GM18873 (cell line): ENCODE measurements at regions not wholly inside any gene's neighbourhood (a gene's known extent, or its start where the extent isn't known, plus 50 kb on each side); places are given as distances from the start of the nearest gene placed in this dataset.
"Not testable (repeated sequence)": the region's sequence is repeated elsewhere in the genome, so short reads cannot be mapped to it uniquely, and the experiment has no call there.

Source experiments
- ATAC-seq: cut with Tn5 transposase; IDR thresholded peaks from one replicate; pipeline ENCODE4 v1.9.1; 2021; ENCODE audit warnings: mild to moderate bottlenecking, moderate library complexity, moderate number of reproducible peaks; ENCODE audit not compliant: unreplicated experiment, low FRiP score

DNA sequence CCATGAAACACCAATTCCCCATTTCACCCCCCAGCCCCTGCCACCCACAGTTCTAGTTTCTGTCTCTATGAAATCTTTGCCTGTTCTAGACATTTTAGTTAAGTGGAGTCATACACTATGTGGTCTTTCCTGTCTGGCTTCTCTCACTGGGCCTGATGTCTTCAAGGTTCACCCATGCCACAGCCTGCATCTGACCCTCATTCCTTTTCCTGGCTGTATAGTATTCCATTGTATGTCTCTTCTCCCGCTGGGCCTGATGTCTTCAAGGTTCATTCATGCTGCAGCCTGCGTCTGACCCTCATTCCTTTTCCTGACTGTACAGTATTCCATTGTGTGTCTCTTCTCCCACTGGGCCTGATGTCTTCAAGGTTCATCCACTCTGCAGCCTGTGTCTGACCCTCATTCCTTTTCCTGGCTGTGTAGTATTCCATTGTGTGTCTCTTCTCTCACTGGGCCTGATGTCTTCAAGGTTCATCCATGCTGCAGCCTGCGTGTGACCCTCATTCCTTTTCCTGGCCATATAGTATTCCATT, 191.7 kb downstream of the CRLF2 start:
- ATAC-seq, result no peak

DNA sequence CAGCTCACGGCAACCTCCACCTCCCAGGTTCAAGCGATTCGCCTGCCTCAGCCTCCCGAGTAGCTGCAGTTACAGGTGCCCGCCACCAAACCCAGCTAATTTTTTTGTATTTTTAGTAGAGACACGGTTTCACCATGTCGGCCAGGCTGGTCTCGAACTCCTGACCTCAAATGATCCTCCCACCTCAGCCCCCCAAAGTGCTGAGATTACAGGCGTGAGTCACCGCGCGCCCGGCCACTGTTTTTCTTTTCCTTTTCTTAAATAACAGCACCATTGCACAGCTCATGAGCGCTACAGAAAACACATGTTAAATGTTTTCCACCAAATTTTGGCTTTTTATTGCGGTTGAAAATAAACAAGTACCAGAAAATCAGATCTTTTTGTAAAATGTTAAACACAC, 195.5 kb downstream of the CRLF2 start:
- not testable (repeated sequence) for ATAC-seq

DNA sequence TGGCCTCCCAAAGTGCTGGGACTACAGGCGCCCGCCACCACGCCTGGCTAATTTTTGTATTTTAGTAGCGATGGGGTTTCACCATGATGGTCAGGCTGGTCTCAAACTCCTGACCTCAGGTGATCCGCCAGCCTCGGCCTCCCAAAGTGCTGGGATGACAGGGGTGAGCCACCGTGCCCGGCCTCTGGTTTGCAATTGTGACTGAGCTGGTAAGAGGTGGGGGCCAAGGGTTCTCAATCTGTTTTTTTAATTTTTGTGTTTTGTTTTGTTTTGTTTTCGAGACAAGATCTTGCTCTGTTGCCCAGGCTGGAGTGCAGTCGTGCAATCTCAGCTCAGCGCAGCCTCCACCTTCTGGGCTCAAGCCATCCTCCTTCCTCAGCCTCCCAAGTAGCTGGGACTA, 196.2 kb downstream of the CRLF2 start:
- not testable (repeated sequence) for ATAC-seq

DNA sequence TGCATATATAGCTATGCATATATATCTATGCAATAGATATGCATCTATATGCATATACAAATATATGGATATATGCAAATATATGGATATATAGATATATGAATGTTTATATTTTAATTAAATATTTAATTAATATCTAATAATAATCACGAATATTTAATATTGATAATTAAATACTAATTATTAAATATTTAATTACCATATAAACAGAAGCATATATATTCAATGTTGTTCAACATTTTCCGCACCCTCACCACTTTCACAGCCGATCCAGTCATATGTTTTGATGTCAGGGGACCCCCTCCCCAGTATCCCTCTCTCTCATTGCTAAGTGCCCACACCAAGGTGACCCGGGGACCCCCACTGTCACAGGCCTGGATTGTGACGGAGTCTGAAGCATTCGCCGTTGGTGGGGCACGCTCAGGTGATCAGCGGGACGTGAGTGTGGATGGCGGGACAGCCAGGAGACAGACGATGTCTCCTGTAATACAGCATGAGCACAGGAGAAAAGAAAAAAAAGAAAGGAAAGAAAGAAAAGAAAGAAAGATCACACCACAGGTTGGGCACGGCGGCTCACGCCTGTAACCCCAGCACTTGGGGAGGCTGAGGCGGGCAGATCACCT, 199.7 kb downstream of the CRLF2 start:
- ATAC-seq, result no peak

DNA sequence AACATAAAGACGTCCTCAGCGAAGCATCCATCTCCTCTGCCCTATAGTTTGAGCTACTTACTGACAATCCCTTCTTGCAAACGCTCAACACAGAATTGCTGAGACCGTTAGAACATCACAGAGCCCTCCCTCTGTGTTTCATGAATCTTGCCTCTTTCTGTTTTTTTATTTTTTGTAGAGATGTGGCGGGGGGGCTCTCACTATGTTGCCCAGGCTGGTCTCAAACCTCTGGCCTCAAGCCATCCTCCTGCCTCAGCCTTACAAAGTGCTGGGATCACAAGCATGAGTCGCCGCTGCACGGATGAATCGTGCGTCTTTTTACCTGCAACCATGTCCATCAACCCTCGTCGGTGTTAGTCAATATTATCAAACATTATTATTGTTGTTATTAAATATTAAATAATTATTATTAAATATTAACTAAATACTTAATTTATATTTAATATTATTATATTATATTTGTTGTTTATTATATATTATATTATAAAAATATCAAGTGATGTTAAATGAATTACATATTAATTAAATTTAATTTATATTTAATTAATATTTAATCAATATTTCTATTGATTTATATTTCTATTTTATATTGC, 200.7 kb downstream of the CRLF2 start:
- ATAC-seq, result no peak

DNA sequence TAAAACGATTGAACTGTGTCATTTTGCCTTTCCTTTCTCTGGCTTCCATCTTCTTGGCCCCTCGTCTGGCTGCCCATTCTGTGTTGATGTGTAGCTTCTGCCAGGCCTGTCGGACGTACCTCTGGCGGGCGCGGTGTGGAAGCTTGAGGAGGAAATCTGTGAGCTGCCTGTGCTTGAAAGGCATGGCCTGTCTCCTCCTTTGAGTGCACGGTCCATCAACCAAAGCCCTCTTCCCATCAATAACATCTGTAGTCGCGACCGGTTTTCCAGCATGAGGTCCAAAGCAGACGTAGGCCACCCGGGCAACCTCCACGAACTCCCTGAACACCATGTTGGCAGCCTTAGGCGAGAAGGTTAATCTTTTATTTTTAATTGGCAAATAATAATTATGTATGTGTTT, 202.7 kb downstream of the CRLF2 start:
- ATAC-seq, result no peak

DNA sequence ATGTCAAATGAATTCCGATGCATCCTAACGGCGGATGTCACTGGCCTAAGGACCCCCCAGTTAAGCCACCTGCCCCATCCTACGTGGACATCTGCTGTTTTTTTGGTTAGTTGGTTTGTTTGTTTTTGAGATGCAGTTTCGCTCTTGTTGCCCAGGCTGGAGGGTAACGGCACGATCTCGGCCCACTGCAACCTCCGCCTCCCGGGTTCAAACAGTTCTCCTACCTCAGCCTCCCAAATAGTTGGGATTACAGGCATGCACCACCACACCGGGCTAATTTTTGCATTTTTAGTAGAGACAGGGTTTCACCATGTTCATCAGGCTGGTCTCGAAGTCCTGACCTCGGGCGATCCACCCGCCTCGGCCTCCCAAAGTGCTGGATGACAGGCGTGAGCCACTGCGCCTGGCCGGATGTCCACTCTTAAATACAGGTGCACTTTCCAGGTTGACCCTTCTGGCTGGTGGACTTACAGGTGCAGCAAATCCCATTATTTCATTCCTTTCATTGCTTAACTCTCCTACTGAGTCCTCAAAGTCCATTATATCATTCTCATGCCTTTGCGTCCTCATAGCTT, 206.2 kb downstream of the CRLF2 start:
- ATAC-seq, result no peak

DNA sequence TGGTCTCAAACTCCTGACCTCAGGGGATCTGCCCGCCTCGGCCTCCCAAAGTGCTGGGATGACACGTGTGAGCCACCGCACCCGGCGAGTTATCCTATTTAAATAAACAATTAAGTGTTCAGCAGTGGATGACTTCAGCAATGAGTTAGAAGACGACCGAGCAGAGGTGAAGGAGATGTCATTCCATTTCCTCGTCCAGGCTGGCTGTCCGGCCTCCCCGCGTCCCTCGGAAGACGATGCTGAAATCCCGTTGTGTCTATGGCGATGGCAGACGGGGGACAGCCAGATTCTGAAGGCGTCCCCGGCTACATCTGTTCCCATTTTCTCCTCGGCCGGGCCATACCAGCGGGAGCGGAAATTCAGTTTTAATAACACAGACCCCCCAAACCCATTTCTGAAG, 209.8 kb downstream of the CRLF2 start:
- no peak for ATAC-seq

DNA sequence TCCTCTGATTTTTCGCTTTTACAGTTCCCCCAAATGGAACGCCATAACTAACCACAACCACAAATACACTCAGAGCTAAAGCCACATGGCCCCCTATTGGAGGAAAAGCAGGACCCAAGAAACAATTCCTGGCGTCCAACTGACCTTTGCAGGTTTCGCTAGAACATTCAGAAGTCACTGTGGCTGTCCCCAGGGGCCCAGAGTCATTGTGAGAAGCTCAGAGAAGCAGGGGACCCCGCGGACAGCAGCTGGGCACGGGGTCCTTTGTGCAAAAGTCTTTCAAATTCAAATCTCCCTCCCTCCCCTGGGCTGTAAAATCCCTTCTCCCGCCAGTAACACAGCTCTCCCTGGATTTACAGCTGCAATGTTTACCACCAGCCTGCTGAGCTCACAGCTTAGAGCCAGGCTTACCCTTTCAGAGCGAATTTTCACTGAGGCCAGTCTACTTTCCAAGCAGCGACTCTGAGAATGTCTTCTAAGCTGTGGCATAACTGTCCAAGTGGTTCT, 214.8 kb downstream of the CRLF2 start:
- ATAC-seq, result no peak

DNA sequence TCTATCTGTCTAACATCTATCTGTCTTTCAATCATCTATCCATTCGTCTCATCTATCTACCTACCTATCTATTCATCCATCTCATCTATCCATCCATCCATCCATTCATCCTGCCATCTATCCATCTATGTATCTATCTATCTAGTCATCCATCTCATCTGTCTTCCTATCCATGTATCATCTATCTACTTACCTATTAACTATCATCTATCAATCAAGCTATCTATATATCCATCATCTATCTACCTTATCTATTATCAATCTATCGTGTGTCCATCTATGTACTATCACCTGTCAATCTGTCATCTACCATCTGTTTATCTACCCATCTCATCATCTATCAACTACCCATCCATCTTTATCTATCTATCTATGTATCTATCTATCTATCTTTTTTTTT, 217.7 kb downstream of the CRLF2 start:
- no peak for ATAC-seq

DNA sequence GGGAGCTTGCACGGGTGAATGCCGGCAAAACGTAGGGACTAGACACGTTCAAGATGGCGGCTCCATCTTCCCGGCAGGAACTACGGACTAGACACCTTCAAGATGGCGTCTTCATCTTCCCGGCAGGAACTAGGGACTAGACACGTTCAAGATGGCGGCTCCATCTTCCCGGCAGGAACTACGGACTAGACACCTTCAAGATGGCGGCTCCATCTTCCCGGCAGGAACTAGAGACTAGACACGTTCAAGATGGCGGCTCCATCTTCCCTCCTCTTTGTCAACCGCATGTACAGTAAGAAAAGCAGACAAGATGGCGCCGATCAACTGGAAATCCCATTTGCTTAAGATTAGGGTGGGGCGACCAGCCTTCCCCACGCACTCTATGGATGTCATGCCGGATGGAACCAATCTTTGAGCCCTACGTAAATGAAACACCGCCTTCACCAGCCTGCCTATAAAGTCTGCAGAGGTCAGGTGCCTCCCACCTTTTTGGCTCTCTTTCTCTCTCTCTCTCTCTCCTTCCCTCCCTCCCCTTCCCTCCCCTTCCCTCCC, 222.4 kb downstream of the CRLF2 start:
- ATAC-seq, result peak; percentile 96

DNA sequence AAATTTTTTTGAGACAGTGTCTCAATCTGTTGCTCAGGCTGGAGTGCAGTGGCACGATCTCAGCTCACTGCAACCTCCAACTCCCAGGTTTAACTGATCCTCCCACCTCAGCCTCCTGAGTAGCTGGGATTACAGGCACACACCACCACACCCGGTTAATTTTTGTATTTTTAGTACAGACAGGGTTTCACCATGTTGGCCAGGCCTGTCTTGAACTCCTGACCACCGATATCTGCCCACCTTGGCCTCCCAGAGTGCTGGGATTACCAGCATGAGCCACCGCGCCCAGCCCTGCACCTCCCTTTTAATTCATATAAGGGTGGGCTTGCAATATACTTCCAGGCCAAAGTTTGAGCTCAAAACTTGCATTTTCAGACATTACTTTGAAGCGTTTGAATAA, 223.9 kb downstream of the CRLF2 start:
- not testable (repeated sequence) for ATAC-seq

DNA sequence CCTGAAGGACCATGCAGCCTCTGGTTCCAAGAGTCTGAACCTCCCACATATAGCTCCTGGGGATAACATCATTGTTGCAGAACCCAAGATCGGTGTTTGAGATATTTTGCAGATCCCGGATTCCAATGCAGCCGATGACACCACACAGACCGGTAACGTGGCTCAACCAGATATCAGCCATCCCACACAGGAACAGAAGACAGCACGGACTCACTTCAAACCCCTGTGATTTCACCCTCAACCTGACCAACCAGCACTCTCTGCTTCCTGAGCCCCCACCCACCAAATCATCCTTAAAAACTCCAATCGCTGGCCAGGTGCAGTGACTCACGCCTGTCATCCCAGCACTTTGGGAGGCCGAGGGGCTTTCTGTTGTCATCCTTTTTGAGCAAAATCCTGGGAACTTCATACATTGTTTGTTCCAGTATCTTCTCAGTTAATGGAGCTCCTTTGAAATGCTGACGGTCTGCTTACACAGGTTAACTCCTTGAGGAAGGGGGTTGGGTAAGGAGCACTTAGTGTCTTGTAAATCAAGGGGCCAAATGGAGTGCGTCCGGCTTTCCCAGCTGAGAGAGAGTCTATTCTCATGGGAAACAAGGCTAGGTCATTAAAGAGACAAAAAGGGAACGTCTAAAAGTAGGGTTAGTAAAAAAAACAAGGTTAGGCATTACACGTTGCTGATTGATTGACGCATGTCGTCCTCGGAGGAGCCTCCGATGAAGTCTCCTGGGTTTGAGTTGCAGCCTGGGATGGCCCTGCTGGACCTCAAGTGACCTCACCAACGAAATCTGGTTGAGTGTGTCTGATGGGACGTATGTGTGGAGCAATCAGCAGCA, 230.4 kb downstream of the CRLF2 start:
- no peak for ATAC-seq

DNA sequence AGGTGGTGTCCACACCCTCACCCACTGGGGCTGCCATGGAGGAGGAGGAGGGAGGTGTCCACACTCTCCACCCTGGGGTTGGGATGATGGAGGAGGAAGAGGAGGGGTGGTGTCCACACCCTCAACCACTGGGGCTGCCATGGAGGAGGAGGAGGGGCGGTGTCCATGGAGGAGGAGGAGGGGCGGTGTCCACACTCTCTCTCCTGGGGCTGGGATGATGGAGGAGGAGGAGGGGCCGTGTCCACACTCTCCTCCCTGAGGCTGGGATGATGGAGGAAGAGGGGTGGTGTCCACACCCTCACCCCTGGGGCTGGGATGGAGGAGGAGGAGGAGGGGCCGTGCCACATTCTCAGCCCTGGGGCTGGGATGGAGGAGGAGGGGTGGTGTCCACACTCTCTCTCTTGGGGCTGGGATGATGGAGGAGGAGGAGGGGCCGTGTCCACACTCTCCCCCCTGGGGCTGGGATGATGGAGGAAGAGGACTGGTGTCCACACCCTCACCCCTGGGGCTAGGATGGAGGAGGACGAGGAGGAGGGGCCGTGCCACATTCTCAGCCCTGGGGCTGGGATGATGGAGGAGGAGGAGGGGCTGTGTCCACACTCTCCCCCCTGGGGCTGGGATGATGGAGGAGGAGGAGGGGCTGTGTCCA, 231.7 kb downstream of the CRLF2 start:
- no peak for ATAC-seq

DNA sequence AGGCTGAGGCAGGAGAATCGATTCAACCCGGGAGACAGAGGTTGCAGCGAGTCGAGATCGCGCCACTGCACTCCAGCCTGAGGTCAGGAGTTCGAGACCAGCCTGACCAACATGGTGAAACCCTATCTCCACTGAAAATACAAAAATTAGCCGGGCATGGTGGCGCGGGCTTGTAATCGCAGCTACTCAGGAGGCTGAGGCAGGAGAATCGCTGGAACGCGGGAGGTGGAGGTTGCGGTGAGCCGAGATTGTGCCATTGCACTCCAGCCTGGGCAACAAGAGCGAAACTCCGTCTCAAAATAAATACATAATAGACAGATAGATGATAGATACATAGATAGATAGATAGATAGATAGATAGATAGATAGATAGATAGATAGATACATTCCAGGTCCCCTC, 233.3 kb downstream of the CRLF2 start:
- ATAC-seq, result not testable (repeated sequence)

DNA sequence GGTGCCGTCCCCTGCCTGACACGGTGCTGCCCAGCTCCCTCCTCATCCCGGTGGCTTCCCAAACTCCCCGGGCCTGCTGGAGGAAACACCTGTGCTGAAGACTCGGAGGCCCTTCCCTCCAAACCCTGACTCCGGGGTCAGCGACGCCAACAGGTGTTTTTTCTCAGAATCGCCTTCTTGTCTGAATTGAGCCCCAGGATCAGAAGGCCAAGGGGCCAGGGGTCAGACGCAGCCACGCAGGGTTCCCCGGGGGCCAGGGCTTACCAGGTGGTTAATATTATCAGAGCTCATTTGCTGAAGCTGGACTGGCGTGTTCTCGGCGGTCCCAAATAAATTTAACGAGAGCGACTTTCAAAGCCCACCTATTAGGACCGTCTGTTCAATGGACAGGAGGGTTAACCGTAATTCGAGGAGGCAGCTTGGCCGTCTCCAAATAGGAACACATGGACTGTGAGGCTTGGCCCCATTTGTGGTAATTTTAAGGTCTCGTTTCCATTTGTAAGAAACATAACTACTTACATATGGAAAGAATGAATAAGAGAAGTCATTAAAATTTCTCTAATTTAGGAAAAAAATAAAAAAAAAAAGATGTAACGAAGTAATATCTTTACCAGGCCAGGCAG, 239.3 kb downstream of the CRLF2 start:
- ATAC-seq, result no peak

DNA sequence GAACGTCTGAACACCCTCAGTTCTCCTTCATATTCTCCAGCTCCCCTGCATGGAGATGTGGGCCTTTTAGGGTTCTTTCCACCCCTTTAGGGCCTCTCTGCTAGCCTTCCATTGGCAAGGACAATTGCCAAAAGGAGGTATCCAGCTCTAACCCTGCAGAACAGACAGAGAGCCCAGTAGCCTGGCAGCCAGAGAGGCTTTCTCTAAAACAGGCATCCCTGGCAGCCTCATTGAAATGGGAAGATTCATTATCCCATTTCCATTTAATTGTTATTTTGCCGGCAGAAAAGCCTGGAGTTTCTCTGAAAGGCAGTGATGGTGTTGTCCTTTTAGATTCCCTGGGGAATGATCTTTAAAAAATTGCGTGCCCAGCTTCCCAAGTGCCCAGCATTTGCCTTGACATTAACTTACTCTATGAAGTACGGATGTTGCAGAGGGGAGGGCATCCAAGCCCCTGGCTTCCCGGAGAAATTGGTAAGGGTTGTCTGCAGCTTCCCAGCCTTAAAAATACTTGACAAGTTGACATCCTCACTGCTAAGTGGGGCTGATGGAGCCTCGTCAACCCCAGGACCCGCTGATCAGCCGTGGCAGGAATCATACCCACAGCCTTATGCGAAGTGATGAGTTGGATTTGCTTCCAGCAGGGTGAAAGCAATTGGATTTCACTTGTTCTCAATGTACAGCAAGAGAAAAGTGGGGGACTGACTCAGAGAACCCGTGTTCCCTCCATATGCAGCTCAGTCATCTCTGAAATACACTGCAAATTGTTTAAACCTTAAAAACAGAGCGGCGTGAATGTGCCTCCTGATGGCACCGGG, 244.1 kb downstream of the CRLF2 start:
- no peak for ATAC-seq

DNA sequence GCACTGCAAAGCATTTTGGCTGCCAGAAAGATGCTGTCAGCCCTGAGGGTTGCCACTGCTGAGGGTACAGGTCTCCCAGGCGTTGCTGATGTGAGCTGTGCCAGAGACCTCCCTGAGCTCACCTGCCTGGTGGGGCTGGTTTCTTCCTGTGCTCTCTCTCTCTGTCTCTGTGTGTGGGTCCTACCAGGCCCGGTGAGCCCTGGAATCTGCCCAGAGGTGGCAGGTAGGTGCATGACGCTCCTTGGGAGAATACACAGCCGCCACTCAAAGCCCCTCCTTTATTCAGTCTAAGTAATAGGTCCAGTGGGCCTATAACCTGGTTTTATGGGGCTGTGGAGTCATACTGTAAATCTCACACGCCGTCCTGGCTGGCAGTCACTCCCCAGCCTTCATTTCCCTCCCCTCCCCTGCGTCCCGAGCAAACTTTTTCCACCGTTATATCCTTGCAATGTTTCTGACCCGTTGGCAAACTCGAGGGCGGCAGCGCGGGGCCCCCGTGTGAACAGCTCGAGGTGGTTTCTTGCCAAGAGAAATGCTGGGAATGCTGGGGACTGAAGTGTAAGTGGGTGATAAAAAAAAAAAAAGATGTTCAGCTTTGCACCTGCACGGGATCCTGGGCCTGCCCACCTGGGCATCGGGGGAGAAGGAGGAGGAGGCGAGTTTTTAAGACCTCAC, 245.9 kb downstream of the CRLF2 start:
- no peak for ATAC-seq
